ENCODE measurements at regions not wholly inside any gene's neighbourhood (a gene's known extent, or its start where the extent isn't known, plus 50 kb on each side); places are given as distances from the start of the nearest gene placed in this dataset.
"Not testable (repeated sequence)": the region's sequence is repeated elsewhere in the genome, so short reads cannot be mapped to it uniquely, and the experiment has no call there.

- TF ChIP-seq, protein P1, sequence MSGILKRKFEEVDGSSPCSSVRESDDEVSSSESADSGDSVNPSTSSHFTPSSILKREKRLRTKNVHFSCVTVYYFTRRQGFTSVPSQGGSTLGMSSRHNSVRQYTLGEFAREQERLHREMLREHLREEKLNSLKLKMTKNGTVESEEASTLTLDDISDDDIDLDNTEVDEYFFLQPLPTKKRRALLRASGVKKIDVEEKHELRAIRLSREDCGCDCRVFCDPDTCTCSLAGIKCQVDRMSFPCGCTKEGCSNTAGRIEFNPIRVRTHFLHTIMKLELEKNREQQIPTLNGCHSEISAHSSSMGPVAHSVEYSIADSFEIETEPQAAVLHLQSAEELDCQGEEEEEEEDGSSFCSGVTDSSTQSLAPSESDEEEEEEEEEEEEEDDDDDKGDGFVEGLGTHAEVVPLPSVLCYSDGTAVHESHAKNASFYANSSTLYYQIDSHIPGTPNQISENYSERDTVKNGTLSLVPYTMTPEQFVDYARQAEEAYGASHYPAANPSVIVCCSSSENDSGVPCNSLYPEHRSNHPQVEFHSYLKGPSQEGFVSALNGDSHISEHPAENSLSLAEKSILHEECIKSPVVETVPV (CRISPR knock-in tag; IDR thresholded peaks at IDR 0.05), result no peak
- TF ChIP-seq, protein P2, sequence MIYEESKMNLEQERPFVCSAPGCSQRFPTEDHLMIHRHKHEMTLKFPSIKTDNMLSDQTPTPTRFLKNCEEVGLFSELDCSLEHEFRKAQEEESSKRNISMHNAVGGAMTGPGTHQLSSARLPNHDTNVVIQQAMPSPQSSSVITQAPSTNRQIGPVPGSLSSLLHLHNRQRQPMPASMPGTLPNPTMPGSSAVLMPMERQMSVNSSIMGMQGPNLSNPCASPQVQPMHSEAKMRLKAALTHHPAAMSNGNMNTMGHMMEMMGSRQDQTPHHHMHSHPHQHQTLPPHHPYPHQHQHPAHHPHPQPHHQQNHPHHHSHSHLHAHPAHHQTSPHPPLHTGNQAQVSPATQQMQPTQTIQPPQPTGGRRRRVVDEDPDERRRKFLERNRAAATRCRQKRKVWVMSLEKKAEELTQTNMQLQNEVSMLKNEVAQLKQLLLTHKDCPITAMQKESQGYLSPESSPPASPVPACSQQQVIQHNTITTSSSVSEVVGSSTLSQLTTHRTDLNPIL (CRISPR knock-in tag; IDR thresholded peaks at IDR 0.05; ENCODE audit: low read depth), result no peak
- TF ChIP-seq GLIS3 (CRISPR knock-in tag; IDR thresholded peaks at IDR 0.05) (no peak), PPARA (CRISPR knock-in tag; IDR thresholded peaks at IDR 0.05; ENCODE audit: borderline replicate concordance) (no peak), SNAI2 (CRISPR knock-in tag; IDR thresholded peaks at IDR 0.05) (no peak), BACH2 (CRISPR knock-in tag; IDR thresholded peaks at IDR 0.05; ENCODE audit: borderline replicate concordance) (no peak), POU6F1 (CRISPR knock-in tag; IDR thresholded peaks at IDR 0.05; ENCODE audit: borderline replicate concordance, low read depth) (no peak), ARNTL (CRISPR knock-in tag; IDR thresholded peaks at IDR 0.05; ENCODE audit: borderline replicate concordance, low read depth) (no peak), TCF4 (CRISPR knock-in tag; IDR thresholded peaks at IDR 0.05; ENCODE audit: borderline replicate concordance) (no peak), ESRRG (CRISPR knock-in tag; IDR thresholded peaks at IDR 0.05) (no peak), ZFP30 (CRISPR knock-in tag; IDR thresholded peaks at IDR 0.05) (no peak), ZNF565 (CRISPR knock-in tag; conservative IDR thresholded peaks at IDR 0.05; ENCODE audit: low read depth) (no peak), TOX (CRISPR knock-in tag; IDR thresholded peaks at IDR 0.05; ENCODE audit: borderline replicate concordance) (no peak), ZC3H10 (CRISPR knock-in tag; IDR thresholded peaks at IDR 0.05) (no peak)
- ATAC-seq, result no peak
Measured at GRCh38 chr14:106069804-106070625, 543.6 kb downstream of the TMEM121 start.

DNA sequence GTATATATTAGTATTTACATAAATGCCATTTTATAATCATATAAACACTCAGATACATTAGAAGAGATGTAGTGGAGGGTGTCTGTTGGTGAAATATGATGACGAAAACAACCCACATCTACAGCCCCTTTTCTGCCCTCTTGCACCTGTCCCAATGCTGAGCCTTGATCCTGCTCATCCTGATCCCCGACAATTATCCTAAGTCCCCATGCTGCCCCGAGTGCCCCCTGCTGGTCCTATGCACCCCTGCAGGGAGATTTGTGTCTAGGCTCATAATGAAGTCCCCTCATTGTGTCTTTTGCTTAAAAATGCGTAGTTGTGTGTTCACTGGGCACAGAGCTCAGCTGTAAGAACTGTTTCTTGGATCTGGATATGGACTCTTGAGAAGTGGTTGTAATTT lies 554.5 kb downstream of the TMEM121 start:
- ATAC-seq, result no peak
- TF ChIP-seq ISL1 (CRISPR knock-in tag; IDR thresholded peaks at IDR 0.05) (no peak), ZNF8 (CRISPR knock-in tag; IDR thresholded peaks at IDR 0.05) (no peak), RARB (CRISPR knock-in tag; IDR thresholded peaks at IDR 0.05) (no peak), PPARA (CRISPR knock-in tag; IDR thresholded peaks at IDR 0.05; ENCODE audit: borderline replicate concordance) (no peak), ZNF565 (CRISPR knock-in tag; conservative IDR thresholded peaks at IDR 0.05; ENCODE audit: low read depth) (no peak), ZC3H10 (CRISPR knock-in tag; IDR thresholded peaks at IDR 0.05) (no peak), SNAI2 (CRISPR knock-in tag; IDR thresholded peaks at IDR 0.05) (no peak), GLIS3 (CRISPR knock-in tag; IDR thresholded peaks at IDR 0.05) (no peak), TOX (CRISPR knock-in tag; IDR thresholded peaks at IDR 0.05; ENCODE audit: borderline replicate concordance) (no peak), POU6F1 (CRISPR knock-in tag; IDR thresholded peaks at IDR 0.05; ENCODE audit: borderline replicate concordance, low read depth) (no peak), ZFP3 (CRISPR knock-in tag; IDR thresholded peaks at IDR 0.05) (no peak), ZFP30 (CRISPR knock-in tag; IDR thresholded peaks at IDR 0.05) (no peak), TCF4 (CRISPR knock-in tag; IDR thresholded peaks at IDR 0.05; ENCODE audit: borderline replicate concordance) (no peak), BACH2 (CRISPR knock-in tag; IDR thresholded peaks at IDR 0.05; ENCODE audit: borderline replicate concordance) (no peak)
- TF ChIP-seq, protein P2 (CRISPR knock-in tag; IDR thresholded peaks at IDR 0.05; ENCODE audit: low read depth), result no peak

- ATAC-seq, result not testable (repeated sequence)
Measured at GRCh38 chr14:106081721-106082120, 555.3 kb downstream of the TMEM121 start.

DNA sequence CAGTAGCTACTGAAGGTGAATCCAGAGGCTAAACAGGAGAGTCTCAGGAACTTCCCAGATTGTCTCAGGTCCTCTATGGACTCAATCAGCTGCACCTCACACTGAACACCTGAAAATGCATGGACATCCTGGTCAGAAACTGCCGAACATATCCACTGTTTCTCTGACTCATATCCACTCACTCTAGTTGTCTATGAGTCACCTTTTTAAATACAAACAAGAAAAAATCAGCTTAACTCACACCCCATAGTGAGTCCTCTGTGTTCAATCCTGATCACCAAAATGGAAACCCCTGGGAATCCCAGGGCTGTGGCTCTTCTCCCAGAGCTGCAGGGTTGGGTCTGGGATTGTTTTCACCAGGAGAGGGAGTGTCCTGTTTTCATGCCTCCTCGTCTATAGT lies 556.7 kb downstream of the TMEM121 start:
- ATAC-seq, result no peak
- TF ChIP-seq ESRRG (CRISPR knock-in tag; IDR thresholded peaks at IDR 0.05), result no peak
- no peak for TF ChIP-seq ZFP30 (CRISPR knock-in tag; IDR thresholded peaks at IDR 0.05)
- TF ChIP-seq SNAI2 (CRISPR knock-in tag; IDR thresholded peaks at IDR 0.05), result no peak
- TF ChIP-seq POU6F1 (CRISPR knock-in tag; IDR thresholded peaks at IDR 0.05; ENCODE audit: borderline replicate concordance, low read depth), result no peak
- no peak for TF ChIP-seq OSR1 (CRISPR knock-in tag; IDR thresholded peaks at IDR 0.05)
- no peak for TF ChIP-seq TCF4 (CRISPR knock-in tag; IDR thresholded peaks at IDR 0.05; ENCODE audit: borderline replicate concordance)
- TF ChIP-seq ZNF8 (CRISPR knock-in tag; IDR thresholded peaks at IDR 0.05), result no peak
- no peak for TF ChIP-seq GLIS3 (CRISPR knock-in tag; IDR thresholded peaks at IDR 0.05)
- no peak for TF ChIP-seq ISL1 (CRISPR knock-in tag; IDR thresholded peaks at IDR 0.05)
- TF ChIP-seq ZNF565 (CRISPR knock-in tag; conservative IDR thresholded peaks at IDR 0.05; ENCODE audit: low read depth), result no peak
- TF ChIP-seq CSDC2 (CRISPR knock-in tag; IDR thresholded peaks at IDR 0.05), result no peak
- TF ChIP-seq ZFP3 (CRISPR knock-in tag; IDR thresholded peaks at IDR 0.05), result no peak
- no peak for TF ChIP-seq ARNTL (CRISPR knock-in tag; IDR thresholded peaks at IDR 0.05; ENCODE audit: borderline replicate concordance, low read depth)
- TF ChIP-seq, protein P1 (CRISPR knock-in tag; IDR thresholded peaks at IDR 0.05), result no peak
